ENCODE measurements at regions not wholly inside any gene's neighbourhood (a gene's known extent, or its start where the extent isn't known, plus 50 kb on each side); places are given as distances from the start of the nearest gene placed in this dataset.

DNA sequence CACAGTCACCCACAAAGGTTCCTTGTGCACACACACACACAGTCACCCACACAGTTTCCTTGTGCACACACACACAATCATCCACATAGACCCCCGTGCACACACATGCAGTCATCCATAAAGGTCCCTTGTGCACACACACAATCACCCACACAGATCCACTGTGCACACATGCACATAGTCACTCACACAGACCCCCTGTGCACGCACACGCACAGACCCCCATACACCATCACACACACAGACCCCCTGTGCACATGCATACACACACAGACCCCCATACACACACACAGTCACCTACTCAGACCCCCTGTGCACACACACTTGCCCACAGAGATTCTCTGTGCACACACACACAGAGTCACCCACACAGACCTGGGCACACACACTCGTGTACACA, 107.1 kb downstream of the HSPH1 start (continued):
- TF ChIP-seq CEBPB (IDR thresholded peaks at IDR 0.05; ENCODE audit: borderline replicate concordance in 1 of 2, low read depth in 2 of 2, low read length in 2 of 2) (no peak), SRF (IDR thresholded peaks at IDR 0.05; ENCODE audit: low read depth in 2 of 2, low read length in 2 of 2) (no peak), BCL11A (IDR thresholded peaks at IDR 0.05; ENCODE audit: low read depth, low read length) (no peak), DPF2 (IDR thresholded peaks at IDR 0.05) (no peak)
- TF ChIP-seq, protein P1, sequence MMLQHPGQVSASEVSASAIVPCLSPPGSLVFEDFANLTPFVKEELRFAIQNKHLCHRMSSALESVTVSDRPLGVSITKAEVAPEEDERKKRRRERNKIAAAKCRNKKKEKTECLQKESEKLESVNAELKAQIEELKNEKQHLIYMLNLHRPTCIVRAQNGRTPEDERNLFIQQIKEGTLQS (IDR thresholded peaks at IDR 0.05; ENCODE audit: borderline replicate concordance, extremely low read depth, low read depth, low read length): no peak

DNA sequence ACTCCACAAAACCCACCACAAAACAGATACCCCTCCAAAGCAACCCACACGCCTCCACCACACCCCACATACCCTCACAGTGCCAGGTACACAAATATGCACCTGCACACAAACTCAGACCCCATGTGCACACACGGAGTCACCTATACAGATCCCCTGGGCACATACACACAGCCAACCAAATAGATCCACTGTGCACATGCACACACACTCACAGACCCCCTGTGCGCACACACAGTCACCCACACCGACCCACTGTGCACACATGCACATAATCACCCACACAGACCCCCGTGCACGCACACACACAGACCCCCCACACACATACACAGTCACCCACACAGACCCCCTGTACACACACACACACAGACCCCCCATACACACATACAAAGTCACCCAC, 107.8 kb downstream of the HSPH1 start:
- ChIA-PET RAD21 (ENCODE audit: unreplicated experiment) (no interaction called here), SMC1A (ENCODE audit: uncharacterized antibody, unreplicated experiment) (no interaction called here), POLR2A (no interaction called here), CTCF (interaction anchor here (1.0 kb wide), 1 partner anchor 9 kb away, joined by 6 read pairs; no protein-coding TSS in a partner anchor)
- no peaks in the 10 kb centered on the region for H4K20me1 ChIP-seq (ENCODE audit: control insufficient read depth, insufficient read depth)
- H3K27me3 ChIP-seq (replicated peaks in 1 of 2; ENCODE audit: control insufficient read depth in 2 of 2, insufficient read depth in 2 of 2, low read length in 1 of 2): no peaks in the 10 kb centered on the region
- BruUV-seq (replicated peaks): no TSS peak
- no peaks in the 10 kb centered on the region for H3K4me1 ChIP-seq (ENCODE audit: control insufficient read depth, insufficient read depth, low read length)
- no peak overlapping the region for H2AFZ ChIP-seq (ENCODE audit: control insufficient read depth, low read depth, low read length)
- no peak for DNase-seq (ENCODE audit: low read depth, low spot score)
- H3K27ac ChIP-seq (ENCODE audit: control insufficient read depth, insufficient read depth): no peak overlapping the region
- no peak overlapping the region for H3K4me2 ChIP-seq (ENCODE audit: control insufficient read depth, insufficient read depth)
- WGBS (ENCODE audit: insufficient coverage, insufficient replicate concordance, low lambda C conversion rate, missing lambda C conversion rate): 28% methylated on average over 6 of the region's 6 CpGs
- ATAC-seq: no peak
- intact Hi-C loops (cut with micrococcal nuclease; ENCODE audit: unreplicated experiment): no loop called here
- no peaks in the 10 kb centered on the region for H3K36me3 ChIP-seq (ENCODE audit: control insufficient read depth in 2 of 2, insufficient read depth in 2 of 2, low read length in 1 of 2)
- FAIRE-seq: no peak
- no peaks in the 10 kb centered on the region; the same call in 2 of the 3 replicates for H3K9me3 ChIP-seq (replicated peaks; ENCODE audit: control insufficient read depth, insufficient read depth, low read length)
- in situ Hi-C loops (cut with MboI): no loop called here
- no peaks in the 10 kb centered on the region for H3K79me2 ChIP-seq (ENCODE audit: control insufficient read depth, insufficient read depth, low read length)
- no peak overlapping the region for H3K4me3 ChIP-seq
- H3K9ac ChIP-seq (ENCODE audit: control insufficient read depth, insufficient read depth, low read length): no peak overlapping the region
- TF ChIP-seq FOXM1 (IDR thresholded peaks at IDR 0.05; ENCODE audit: low read depth, low read length) (no peak), SMARCA5 (IDR thresholded peaks at IDR 0.05) (no peak), PML (IDR thresholded peaks at IDR 0.05; ENCODE audit: low read length) (no peak), KDM1A (IDR thresholded peaks at IDR 0.05; ENCODE audit: borderline replicate concordance) (no peak), CEBPB (IDR thresholded peaks at IDR 0.05; ENCODE audit: borderline replicate concordance in 1 of 2, low read depth in 2 of 2, low read length in 2 of 2) (no peak), NBN (IDR thresholded peaks at IDR 0.05) (no peak), MXI1 (IDR thresholded peaks at IDR 0.05; ENCODE audit: low read depth, low read length) (no peak), ASH2L (IDR thresholded peaks at IDR 0.05; ENCODE audit: borderline replicate concordance, low read depth) (no peak), LARP7 (IDR thresholded peaks at IDR 0.05) (no peak), JUNB (IDR thresholded peaks at IDR 0.05) (no peak), MYB (IDR thresholded peaks at IDR 0.05; ENCODE audit: borderline replicate concordance, low read depth, low read length) (no peak)
- TF ChIP-seq, protein P2, sequence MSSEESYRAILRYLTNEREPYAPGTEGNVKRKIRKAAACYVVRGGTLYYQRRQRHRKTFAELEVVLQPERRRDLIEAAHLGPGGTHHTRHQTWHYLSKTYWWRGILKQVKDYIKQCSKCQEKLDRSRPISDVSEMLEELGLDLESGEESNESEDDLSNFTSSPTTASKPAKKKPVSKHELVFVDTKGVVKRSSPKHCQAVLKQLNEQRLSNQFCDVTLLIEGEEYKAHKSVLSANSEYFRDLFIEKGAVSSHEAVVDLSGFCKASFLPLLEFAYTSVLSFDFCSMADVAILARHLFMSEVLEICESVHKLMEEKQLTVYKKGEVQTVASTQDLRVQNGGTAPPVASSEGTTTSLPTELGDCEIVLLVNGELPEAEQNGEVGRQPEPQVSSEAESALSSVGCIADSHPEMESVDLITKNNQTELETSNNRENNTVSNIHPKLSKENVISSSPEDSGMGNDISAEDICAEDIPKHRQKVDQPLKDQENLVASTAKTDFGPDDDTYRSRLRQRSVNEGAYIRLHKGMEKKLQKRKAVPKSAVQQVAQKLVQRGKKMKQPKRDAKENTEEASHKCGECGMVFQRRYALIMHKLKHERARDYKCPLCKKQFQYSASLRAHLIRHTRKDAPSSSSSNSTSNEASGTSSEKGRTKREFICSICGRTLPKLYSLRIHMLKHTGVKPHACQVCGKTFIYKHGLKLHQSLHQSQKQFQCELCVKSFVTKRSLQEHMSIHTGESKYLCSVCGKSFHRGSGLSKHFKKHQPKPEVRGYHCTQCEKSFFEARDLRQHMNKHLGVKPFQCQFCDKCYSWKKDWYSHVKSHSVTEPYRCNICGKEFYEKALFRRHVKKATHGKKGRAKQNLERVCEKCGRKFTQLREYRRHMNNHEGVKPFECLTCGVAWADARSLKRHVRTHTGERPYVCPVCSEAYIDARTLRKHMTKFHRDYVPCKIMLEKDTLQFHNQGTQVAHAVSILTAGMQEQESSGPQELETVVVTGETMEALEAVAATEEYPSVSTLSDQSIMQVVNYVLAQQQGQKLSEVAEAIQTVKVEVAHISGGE (CRISPR knock-in tag; IDR thresholded peaks at IDR 0.05): no peak
- TF ChIP-seq, protein P1 (IDR thresholded peaks at IDR 0.05; ENCODE audit: borderline replicate concordance, extremely low read depth, low read depth, low read length): no peak
- TF ChIP-seq, protein P3, sequence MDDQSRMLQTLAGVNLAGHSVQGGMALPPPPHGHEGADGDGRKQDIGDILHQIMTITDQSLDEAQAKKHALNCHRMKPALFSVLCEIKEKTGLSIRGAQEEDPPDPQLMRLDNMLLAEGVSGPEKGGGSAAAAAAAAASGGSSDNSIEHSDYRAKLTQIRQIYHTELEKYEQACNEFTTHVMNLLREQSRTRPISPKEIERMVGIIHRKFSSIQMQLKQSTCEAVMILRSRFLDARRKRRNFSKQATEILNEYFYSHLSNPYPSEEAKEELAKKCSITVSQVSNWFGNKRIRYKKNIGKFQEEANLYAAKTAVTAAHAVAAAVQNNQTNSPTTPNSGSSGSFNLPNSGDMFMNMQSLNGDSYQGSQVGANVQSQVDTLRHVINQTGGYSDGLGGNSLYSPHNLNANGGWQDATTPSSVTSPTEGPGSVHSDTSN (IDR thresholded peaks at IDR 0.05; ENCODE audit: insufficient replicate concordance, low read depth, low read length): no peak

Data from GM12878 (cell line).